HG02642 (cell line): ENCODE measurements at regions not wholly inside any gene's neighbourhood (a gene's known extent, or its start where the extent isn't known, plus 50 kb on each side); places are given as distances from the start of the nearest gene placed in this dataset.

Source experiments
- ATAC-seq: cut with Tn5 transposase; IDR thresholded peaks from one replicate; pipeline ENCODE4 v1.9.1; 2021; ENCODE audit warnings: mild to moderate bottlenecking; ENCODE audit not compliant: unreplicated experiment, poor library complexity

- ATAC-seq = no peak
Observed at GRCh38 chr2:175576875-175577274, 395.4 kb upstream of the ATP5MC3 start.

GRCh38 chr2:175576270-175576669 is 394.8 kb upstream of the ATP5MC3 start:
- peak; percentile 15 for ATAC-seq

- ATAC-seq = peak; percentile 94
Observed at GRCh38 chr2:175575346-175576258, 394.1 kb upstream of the ATP5MC3 start.

GRCh38 chr2:175574069-175574468 is 392.6 kb upstream of the ATP5MC3 start:
- ATAC-seq = no peak

- no peak for ATAC-seq
Observed at GRCh38 chr2:175571078-175571653, 389.7 kb upstream of the ATP5MC3 start.

- ATAC-seq = no peak
Observed at GRCh38 chr2:175568109-175568730, 386.7 kb upstream of the ATP5MC3 start.

- no peak for ATAC-seq
Observed at GRCh38 chr2:175567435-175568061, 386.0 kb upstream of the ATP5MC3 start.

GRCh38 chr2:175560521-175561169 is 379.1 kb upstream of the ATP5MC3 start:
- no peak for ATAC-seq

- ATAC-seq = no peak
Observed at GRCh38 chr2:175559613-175560012, 378.1 kb upstream of the ATP5MC3 start.

GRCh38 chr2:175557810-175558377 is 376.4 kb upstream of the ATP5MC3 start:
- no peak for ATAC-seq

- ATAC-seq = no peak
Observed at GRCh38 chr2:175553910-175554309, 372.4 kb upstream of the ATP5MC3 start.

GRCh38 chr2:175552902-175553301 is 371.4 kb upstream of the ATP5MC3 start:
- no peak for ATAC-seq

- no peak for ATAC-seq
Observed at GRCh38 chr2:175540421-175540820, 358.9 kb upstream of the ATP5MC3 start.

- ATAC-seq = no peak
Observed at GRCh38 chr2:175539122-175539521, 357.6 kb upstream of the ATP5MC3 start.

- ATAC-seq = no peak
Observed at GRCh38 chr2:175536059-175536458, 354.5 kb upstream of the ATP5MC3 start.

GRCh38 chr2:175535631-175536030 is 354.1 kb upstream of the ATP5MC3 start:
- no peak for ATAC-seq

GRCh38 chr2:175525975-175526374 is 344.5 kb upstream of the ATP5MC3 start:
- no peak for ATAC-seq

- no peak for ATAC-seq
Observed at GRCh38 chr2:175523001-175523400, 341.5 kb upstream of the ATP5MC3 start.

GRCh38 chr2:175518206-175518605 is 336.7 kb upstream of the ATP5MC3 start:
- no peak for ATAC-seq

- no peak for ATAC-seq
Observed at GRCh38 chr2:175516555-175516954, 335.0 kb upstream of the ATP5MC3 start.
